OCI-LY3 (cell line): ENCODE measurements at regions not wholly inside any gene's neighbourhood (a gene's known extent, or its start where the extent isn't known, plus 50 kb on each side); places are given as distances from the start of the nearest gene placed in this dataset.
"Not testable (repeated sequence)": the region's sequence is repeated elsewhere in the genome, so short reads cannot be mapped to it uniquely, and the experiment has no call there.

Experiments used
- H2AFZ ChIP-seq: fragments of 200-600, 300-600 bp; shearing (Covaris generic); 2 replicates; pipeline ENCODE4 v1.6.0; 2014; ENCODE audit warnings: antibody characterized with exemption, low read depth, low read length
- H3K27ac ChIP-seq: fragments of 200-600, 300-600 bp; sonication (generic); 2 replicates; pipeline ENCODE4 v1.5.1; 2014; ENCODE audit warnings: mild to moderate bottlenecking, low read length, moderate library complexity, mixed read lengths
- H3K27me3 ChIP-seq: fragments of 200-600, 300-600 bp; sonication (generic); 2 replicates; pipeline ENCODE4 v1.6.1; 2014; ENCODE audit warnings: low read depth, low read length, mixed read lengths
- H3K36me3 ChIP-seq: fragments of 200-600, 300-600 bp; sonication (generic); replicated peaks from 2 replicates; pipeline ENCODE3; 2014; ENCODE audit warnings: low read depth, low read length, mixed read lengths
- H3K4me1 ChIP-seq: fragments of 300-600, 200-600 bp; sonication (generic); 2 replicates; pipeline ENCODE4 v1.6.1; 2014; ENCODE audit warnings: low read length, mixed read lengths
- H3K4me2 ChIP-seq: fragments of 200-600, 300-600 bp; sonication (generic); 2 replicates; pipeline ENCODE4 v1.6.1; 2014; ENCODE audit warnings: low read length, mixed read lengths
- H3K4me3 ChIP-seq: fragments of 300-600, 200-600 bp; sonication (generic); 2 replicates; pipeline ENCODE4 v1.5.1; 2014; ENCODE audit warnings: antibody characterized with exemption, mild to moderate bottlenecking, low read length, moderate library complexity
- H3K79me2 ChIP-seq: fragments of 300-600, 200-600 bp; shearing (Covaris generic); 2 replicates; pipeline ENCODE4 v1.6.1; 2014; ENCODE audit warnings: mild to moderate bottlenecking, low read length, mixed read lengths
- H3K9ac ChIP-seq: fragments of 300-600, 200-600 bp; shearing (Covaris generic); 2 replicates; pipeline ENCODE4 v1.6.0; 2014; ENCODE audit warnings: mild to moderate bottlenecking, low read length, moderate library complexity
- H3K9me3 ChIP-seq: fragments of 200-600, 300-600 bp; shearing (Covaris generic); 2 replicates; pipeline ENCODE4 v1.6.1; 2014; ENCODE audit warnings: low read length, mixed read lengths; ENCODE audit not compliant: insufficient read depth
- H4K20me1 ChIP-seq: fragments of 200-600, 300-600 bp; sonication (generic); 2 replicates; pipeline ENCODE4 v1.6.1; 2016; ENCODE audit warnings: low read length, mixed read lengths; ENCODE audit not compliant: insufficient read depth
- CTCF ChIP-seq: fragments of 200-600, 300-600 bp; sonication (generic); IDR thresholded peaks from 2 replicates; pipeline ENCODE4 v1.5.1; 2014; ENCODE audit warnings: antibody characterized with exemption, low read length, low read depth
- EZH2phosphoT487 ChIP-seq: fragments of 200-600 bp; shearing (Covaris generic); IDR thresholded peaks from 2 replicates; pipeline ENCODE4 v1.6.1; 2018; ENCODE audit warnings: antibody characterized with exemption, mixed run types, low read depth

- H3K27me3 ChIP-seq, result peaks cover 26% of the 10 kb centered on the region
- TF ChIP-seq CTCF, result no peak
- TF ChIP-seq EZH2phosphoT487, result no peak
- H3K9me3 ChIP-seq, result no peaks in the 10 kb centered on the region
- no peaks in the 10 kb centered on the region for H3K36me3 ChIP-seq
- H3K4me2 ChIP-seq, result no peak overlapping the region
- no peak overlapping the region for H3K9ac ChIP-seq
- H4K20me1 ChIP-seq, result no peaks in the 10 kb centered on the region
- H2AFZ ChIP-seq, result no peak overlapping the region
- H3K4me1 ChIP-seq, result peaks cover 27% of the 10 kb centered on the region
- H3K79me2 ChIP-seq, result no peaks in the 10 kb centered on the region
- H3K4me3 ChIP-seq, result no peak overlapping the region
- H3K27ac ChIP-seq, result no peak overlapping the region
Observed at GRCh38 chr13:24563087-24563486, 50.5 kb upstream of the PARP4 start.

- not testable (repeated sequence) for H3K9me3 ChIP-seq, H2AFZ ChIP-seq, H3K36me3 ChIP-seq, H3K27ac ChIP-seq, H3K4me2 ChIP-seq, H3K79me2 ChIP-seq, H4K20me1 ChIP-seq, H3K9ac ChIP-seq, H3K4me3 ChIP-seq
- Histone ChIP-seq H3K4me1 (peaks cover 30% of the 10 kb centered on the region), H3K27me3 (peaks cover 18% of the 10 kb centered on the region)
Observed at GRCh38 chr13:24563971-24564370, 51.4 kb upstream of the PARP4 start.

- Histone ChIP-seq H3K4me2 (peak overlapping the region; percentile 79), H3K4me3 (peak overlapping the region; percentile 63), H3K27me3 (peaks cover 20% of the 10 kb centered on the region), H4K20me1 (no peaks in the 10 kb centered on the region), H3K9me3 (no peaks in the 10 kb centered on the region), H2AFZ (no peak overlapping the region), H3K36me3 (no peaks in the 10 kb centered on the region), H3K9ac (no peak overlapping the region), H3K27ac (no peak overlapping the region), H3K4me1 (peaks cover 34% of the 10 kb centered on the region), H3K79me2 (no peaks in the 10 kb centered on the region)
- no peak for TF ChIP-seq EZH2phosphoT487
- TF ChIP-seq CTCF, result no peak
Observed at GRCh38 chr13:24564881-24565280, 52.3 kb upstream of the PARP4 start.

- Histone ChIP-seq H3K4me1 (peaks cover 34% of the 10 kb centered on the region), H3K27me3 (peaks cover 20% of the 10 kb centered on the region)
- not testable (repeated sequence) for H3K27ac ChIP-seq, H4K20me1 ChIP-seq, H3K9me3 ChIP-seq, H3K36me3 ChIP-seq, H2AFZ ChIP-seq, H3K9ac ChIP-seq, H3K4me2 ChIP-seq, H3K79me2 ChIP-seq, H3K4me3 ChIP-seq
Observed at GRCh38 chr13:24567593-24567992, 55.0 kb upstream of the PARP4 start.

GRCh38 chr13:24574847-24575246, 62.3 kb upstream of the PARP4 start:
- TF ChIP-seq CTCF (no peak), EZH2phosphoT487 (no peak)
- Histone ChIP-seq H3K9ac (no peak overlapping the region), H4K20me1 (no peaks in the 10 kb centered on the region), H3K4me2 (no peak overlapping the region), H3K27ac (no peak overlapping the region), H3K79me2 (no peaks in the 10 kb centered on the region), H3K27me3 (no peaks in the 10 kb centered on the region; the same call in 1 of the 2 replicates), H3K9me3 (peaks cover 6% of the 10 kb centered on the region; the same call in 1 of the 2 replicates), H3K4me1 (peaks cover 5% of the 10 kb centered on the region; the same call in 1 of the 2 replicates), H3K4me3 (no peak overlapping the region), H2AFZ (no peak overlapping the region), H3K36me3 (peaks cover 6% of the 10 kb centered on the region)
